ENCODE measurements at regions not wholly inside any gene's neighbourhood (a gene's known extent, or its start where the extent isn't known, plus 50 kb on each side); places are given as distances from the start of the nearest gene placed in this dataset.
"Not testable (repeated sequence)": the region's sequence is repeated elsewhere in the genome, so short reads cannot be mapped to it uniquely, and the experiment has no call there.

DNA sequence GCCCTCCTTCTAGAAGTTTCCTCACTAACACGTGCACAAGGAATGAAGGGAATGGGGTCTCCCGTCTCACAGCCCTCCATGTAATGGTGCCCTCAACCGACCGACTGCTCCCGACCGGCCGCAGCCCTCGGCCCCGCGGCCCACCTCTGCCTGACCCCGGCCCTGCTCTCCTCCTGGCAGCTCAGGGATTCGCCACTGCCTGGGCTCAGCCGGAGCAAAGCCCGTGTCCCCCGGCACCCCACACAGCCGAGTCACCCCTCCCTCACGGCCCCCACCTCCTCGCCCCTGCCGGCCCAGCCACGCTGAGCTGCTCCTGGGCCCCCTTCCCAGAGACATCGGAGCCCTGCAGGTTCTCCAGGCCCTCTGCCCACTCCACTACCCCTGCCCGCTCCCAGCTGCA, 171.0 kb downstream of the TMEM121 start:
- DNase-seq = not testable (repeated sequence)

DNA sequence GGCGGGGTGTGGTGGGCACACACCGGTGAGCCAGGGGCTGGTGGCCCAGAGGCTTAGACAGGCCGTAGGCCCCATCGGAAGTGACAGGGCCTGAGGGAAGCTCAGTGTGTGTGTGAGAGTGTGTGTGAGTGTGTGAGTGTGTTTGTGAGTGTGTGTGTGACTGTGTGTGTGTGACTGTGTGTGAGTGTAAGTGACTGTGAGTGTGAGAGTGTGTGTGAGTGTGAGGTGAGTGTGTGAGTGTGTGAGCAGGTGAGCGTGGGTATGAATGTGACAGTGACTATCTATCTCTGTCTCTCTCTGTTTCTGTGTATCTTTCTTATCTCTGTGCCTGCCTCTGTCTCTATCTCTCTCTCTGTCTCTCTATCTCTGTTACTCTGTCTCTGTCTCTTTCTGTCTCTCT, 171.6 kb downstream of the TMEM121 start:
- not testable (repeated sequence) for DNase-seq

DNA sequence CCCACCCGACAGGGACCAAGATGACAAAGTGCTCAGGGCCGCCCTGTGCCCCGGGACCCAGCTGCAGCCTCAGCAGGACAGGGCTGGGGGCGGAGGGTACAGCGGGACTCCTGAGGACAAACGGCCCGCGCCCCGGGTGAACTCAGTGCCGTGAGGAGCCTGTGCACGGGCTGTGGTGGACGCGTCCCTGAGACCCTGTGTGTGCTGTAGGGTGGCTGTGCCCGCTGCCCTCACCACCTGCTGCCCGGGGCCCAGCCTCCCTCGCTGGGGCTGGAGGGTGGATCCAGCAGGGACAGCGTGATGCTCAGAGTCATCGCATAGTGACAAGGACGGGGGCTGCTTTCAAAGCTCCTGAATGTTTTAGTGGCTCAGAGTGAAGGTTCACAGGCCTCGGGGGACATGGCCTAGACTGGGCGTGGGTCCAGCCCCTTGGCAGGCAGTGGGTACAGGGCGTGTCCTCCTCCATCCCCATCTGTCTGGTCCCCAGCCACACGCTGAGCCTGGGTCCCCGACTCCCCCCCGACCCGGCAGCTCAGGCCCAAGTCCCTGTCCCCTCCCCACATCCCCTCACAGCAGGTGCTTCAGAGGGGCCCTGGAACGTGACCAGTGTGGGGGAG, 172.7 kb downstream of the TMEM121 start:
- DNase-seq = not testable (repeated sequence)

DNA sequence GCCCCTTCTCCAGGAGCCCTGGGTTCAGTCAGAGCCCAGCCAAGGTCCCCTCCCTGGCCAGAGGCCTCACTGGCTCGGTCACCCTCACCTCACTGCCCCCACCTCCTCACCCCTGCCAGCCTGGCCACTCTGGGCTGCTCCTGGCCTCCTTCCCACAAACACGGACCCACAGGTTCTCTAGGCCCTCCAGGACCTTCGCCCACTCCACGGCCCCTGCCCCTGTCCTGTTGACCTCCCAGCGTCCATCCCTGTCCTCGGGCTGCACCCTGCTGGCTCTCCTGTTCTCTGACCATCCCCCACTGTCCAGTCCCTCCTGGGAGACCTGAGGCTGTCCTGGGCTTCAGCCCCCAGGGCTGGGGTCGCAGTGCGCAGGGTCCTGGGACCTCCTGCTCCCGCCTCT, 173.3 kb downstream of the TMEM121 start:
- not testable (repeated sequence) for DNase-seq

DNA sequence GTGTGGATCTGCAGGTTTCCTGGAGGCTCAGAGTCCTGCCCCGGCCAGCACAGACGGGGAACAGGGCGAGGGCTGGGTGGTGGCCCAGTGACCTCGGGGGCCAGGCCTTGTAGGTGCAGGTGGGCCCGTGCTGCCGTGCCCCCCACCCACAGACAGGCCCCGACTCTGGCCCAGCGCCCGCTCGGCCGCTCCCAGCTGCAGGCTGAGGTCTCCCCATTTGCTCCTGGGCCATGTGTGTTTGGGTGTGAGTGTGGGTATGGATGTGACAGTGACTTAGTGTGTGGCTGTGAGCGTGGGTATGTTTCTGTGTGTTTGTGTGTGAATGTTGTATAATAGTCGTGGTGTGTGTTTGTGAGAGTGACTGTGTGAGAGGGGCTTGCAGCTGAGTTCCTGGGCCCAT, 173.8 kb downstream of the TMEM121 start:
- DNase-seq = not testable (repeated sequence)

DNA sequence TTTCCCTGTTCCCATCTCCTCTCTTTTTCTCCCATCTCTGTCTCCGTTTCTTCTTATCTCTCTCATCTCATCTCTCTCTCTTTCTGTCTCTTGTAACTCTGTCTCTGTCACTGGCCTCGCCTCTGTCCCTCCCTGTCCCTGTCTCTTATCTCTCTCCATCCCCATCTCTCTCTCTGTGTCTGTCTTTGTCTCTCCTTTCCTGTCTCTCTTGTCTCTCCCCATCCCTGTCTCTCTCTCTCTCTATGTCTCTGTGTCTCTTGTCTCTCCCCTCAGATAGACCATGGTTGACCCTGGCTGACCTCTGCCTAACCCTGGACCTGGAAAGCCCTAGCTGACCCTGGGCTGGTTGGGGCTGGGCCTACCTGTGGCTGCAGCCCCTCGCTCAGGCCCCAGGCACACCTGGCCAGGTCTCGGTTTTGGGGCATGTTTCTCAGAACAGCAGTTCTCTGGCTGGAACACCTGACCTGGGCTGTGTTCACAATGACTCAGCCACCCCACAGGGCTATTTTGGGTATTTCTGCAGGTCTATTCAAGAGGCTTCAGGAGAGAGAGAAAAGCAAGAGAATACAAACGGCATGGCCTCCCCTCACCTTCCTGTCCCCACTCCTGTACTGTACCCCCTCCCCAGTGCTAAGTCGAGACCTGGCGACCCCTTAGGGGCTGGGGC, 174.4 kb downstream of the TMEM121 start:
- no peak for DNase-seq

DNA sequence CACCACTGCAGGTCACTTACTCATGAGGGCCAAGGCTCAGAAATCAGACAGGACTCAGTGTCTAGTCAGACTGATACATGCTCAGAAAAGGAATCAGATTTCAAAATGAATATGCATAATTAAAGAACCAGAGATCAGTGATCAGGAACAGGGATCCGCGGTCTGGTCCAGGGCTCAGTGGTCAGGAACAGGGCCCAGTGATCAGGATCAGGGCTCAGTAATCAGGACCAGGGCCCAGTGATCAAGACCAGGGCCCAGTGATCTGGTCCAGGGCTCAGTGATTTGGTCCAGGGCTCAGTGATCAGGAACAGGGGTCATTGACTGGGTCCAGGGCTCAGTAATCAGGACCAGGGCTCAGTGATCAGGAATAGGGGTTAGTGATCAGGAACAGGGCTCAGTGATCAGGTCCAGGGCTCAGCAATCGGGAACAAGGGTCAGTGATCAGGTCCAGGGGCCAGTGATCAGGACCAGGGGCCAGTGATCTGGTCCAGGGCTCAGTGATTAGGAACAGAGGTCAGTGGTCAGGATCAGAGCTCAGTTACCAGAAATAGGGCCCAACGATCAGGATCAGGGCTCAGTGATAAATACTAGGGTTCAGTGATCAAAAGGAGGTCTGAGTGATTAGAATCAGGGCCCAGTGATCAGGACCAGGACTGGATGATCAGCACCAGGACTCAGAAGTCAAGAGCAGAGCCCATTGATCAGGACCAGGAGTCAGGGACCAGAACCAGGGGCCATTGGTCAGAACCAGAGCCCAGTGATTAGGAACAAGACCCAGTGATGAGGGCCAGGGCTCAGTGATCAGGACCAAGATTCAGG, 175.3 kb downstream of the TMEM121 start:
- no peak for DNase-seq

DNA sequence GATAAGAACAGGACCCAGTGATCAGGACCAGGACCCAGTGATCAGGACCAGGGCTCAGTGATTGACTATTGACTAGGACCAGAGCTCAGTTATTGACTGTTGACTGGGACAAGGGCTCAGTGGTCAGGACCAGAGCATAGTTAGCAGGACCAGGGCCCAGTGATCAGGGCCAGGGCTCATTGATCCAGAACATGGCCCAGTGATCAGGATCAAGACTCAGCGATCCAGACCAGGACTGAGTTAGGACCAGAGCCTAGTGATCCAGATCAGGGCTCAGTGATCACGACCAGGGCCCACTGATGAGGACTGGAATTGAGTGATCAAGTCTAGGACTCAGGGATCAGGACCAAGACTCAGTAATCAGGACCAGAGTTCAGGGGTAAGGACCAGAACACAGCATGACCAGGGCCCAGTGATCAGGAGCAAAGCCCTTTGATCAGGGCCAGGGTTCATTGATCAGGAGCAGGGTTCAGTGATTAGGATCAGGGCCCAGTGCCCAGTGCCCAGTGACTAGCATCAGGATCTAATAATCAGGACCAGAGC, 176.0 kb downstream of the TMEM121 start:
- no peak for DNase-seq

DNA sequence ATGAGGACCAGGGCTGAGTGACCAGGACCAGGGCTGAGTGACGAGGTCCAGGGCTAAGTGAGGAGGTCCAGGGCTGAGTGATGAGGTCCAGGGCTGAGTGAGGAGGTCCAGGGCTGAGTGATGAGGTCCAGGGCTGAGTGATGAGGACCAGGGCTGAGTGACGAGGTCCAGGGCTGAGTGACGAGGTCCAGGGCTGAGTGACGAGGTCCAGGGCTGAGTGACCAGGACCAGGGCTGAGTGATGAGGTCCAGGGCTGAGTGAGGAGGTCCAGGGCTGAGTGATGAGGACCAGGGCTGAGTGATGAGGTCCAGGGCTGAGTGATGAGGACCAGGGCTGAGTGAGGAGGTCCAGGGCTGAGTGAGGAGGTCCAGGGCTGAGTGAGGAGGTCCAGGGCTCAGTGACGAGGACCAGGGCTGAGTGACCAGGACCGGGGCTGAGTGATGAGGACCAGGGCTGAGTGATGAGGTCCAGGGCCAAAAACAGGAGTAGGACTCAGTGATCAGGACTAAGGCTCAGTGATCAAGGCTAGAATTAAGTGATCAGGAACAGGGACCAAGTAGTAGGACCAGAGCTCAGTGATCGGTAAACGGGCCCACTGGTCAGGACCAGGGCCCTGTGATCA, 176.8 kb downstream of the TMEM121 start:
- not testable (repeated sequence) for DNase-seq

DNA sequence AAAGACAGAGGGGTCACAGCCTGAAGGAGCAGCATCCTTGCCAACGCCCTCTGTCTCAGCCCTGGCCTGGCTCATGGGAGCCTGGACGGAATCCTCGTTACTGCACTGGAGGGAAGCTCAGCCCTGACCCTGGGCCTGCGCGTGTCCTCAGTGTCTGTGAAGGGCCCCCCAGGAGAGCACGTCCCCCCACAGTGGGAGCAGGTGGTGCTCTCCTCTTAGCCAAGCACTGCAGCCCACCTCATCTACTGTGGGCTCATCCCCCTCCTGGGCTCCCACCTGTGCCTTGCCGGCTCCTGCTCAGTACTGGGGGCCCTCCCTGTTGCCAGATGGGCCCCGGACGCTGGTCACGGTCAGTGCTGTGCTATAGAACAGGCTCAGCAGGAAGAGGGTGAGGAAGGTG, 177.7 kb downstream of the TMEM121 start:
- DNase-seq = not testable (repeated sequence)

DNA sequence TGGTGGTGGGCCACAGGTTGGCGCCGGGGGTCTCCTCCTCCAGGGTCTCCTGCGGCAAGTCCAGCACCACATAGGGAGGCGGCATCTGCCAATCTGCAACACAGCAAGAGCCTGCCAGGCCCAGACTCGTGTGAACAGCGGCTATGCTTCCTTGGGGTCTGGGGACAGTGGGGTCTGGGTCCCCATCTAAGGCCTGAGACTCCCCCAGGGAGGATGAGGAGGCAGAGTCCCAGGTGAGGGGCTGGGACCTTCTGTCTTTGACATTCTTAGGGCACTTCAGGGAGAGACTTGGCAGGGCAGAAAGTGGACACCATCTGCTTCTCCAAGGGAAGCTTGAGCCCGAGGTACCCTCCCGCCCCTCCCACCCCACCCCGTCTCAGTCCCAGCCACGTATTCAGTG, 178.1 kb downstream of the TMEM121 start:
- DNase-seq = not testable (repeated sequence)

DNA sequence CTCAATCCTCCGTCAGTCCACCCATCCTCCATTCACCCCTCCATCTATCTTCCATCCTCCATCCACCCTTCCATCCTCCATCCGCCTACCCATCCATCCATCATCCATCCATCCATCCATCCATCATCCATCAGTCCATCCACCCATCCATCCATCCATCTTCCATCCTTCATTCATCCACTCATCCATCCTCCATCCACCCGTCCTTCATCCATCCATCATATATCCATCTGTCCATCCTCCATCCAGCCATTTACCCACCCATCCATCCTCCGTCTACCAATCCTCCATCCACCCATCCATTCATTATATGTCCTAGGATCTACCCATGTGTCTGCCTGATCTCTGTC, 179.1 kb downstream of the TMEM121 start:
- not testable (repeated sequence) for DNase-seq

DNA sequence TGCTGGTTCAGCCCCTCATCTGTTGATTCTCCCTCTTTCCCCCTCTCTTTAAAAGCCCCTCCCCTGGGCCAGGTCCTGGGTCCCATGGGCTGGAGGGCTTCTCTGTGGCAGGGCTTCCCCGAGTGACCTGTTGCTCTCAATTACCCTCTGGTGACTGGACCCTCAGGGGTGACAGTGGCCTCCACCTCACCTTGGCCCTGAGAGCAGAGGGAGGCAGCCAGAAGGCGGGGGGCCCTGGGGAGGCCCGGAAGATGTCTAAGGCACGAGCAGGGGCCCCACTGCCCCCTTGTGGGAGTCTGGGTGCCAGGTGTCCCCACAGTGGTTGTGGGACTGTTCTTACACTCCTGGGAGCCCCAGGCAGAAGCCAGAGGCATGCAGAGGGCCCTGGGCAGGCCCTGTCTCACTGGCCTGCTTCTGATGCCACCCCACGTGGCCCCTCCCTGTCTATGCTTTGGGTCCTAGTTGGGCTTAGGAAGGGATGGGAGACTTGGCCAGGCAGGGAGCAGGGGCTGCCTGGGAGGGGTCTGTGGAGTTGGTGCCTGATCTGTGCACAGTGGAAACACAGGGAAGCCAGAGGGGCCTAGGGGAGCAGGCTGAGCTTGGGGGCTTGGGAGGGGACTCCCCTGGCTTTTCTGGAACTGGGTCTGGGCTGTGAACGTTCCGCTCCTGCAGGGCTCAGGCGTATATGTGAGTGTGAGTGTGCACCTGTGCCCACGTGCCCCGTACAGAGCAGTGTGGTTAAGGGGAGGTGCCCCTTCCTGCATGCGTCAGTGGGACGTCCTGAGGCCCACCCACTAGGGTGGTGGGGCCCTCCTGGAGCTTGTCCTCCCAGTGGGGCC, 179.7 kb downstream of the TMEM121 start:
- not testable (repeated sequence) for DNase-seq

DNA sequence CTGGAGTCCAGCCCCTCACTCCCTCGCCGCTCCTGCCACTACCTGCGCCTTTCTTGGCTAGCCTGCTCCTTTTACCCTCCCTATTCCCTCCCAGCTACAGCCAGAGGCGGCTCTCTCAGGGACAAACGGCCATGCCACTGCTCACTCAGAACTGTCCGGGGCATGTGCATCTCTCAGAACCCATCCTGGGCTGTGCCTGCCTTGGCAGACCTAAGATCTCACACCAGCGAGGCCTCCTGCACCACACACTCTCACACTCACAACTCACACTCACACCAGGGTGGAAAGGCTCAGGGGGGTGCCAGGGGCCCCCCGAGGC, 180.3 kb downstream of the TMEM121 start:
- not testable (repeated sequence) for DNase-seq

DNA sequence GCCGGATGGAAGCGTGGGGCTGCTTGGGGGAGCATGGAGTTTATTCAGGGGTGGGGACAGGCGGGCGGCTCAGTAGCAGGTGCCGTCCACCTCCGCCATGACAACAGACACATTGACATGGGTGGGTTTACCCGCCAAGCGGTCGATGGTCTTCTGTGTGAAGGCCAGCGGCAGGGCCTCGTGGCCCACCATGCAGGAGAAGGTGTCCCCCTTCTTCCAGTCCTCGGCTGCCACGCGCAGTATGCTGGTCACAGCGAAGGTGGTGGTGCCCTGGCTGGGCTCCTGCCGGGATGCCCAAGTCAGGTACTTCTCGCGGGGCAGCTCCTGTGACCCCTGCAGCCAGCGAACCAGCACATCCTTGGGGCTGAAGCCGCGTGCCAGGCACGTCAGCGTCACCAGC, 180.7 kb downstream of the TMEM121 start:
- DNase-seq = not testable (repeated sequence)

DNA sequence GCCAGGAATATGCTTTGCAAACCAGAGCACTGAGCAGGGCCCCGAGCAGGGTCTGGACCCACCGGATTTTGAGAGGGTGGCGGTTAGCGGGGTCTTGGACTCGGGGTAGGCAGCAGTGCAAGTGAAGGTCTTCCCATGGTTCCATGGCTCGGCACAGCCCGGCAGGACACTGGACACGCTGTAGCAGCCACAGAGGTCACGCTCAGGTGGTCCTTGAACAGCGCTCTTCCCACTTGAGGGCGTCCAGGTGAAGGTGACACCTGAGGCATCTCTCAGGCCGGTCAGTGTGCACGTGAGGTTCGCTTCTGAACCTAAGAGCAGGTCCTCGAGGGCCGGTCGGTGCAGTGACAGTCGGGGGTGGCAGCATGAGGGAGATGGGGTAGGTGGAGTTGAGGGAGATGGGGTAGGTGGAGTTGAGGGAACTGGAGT, 181.4 kb downstream of the TMEM121 start:
- not testable (repeated sequence) for DNase-seq

DNA sequence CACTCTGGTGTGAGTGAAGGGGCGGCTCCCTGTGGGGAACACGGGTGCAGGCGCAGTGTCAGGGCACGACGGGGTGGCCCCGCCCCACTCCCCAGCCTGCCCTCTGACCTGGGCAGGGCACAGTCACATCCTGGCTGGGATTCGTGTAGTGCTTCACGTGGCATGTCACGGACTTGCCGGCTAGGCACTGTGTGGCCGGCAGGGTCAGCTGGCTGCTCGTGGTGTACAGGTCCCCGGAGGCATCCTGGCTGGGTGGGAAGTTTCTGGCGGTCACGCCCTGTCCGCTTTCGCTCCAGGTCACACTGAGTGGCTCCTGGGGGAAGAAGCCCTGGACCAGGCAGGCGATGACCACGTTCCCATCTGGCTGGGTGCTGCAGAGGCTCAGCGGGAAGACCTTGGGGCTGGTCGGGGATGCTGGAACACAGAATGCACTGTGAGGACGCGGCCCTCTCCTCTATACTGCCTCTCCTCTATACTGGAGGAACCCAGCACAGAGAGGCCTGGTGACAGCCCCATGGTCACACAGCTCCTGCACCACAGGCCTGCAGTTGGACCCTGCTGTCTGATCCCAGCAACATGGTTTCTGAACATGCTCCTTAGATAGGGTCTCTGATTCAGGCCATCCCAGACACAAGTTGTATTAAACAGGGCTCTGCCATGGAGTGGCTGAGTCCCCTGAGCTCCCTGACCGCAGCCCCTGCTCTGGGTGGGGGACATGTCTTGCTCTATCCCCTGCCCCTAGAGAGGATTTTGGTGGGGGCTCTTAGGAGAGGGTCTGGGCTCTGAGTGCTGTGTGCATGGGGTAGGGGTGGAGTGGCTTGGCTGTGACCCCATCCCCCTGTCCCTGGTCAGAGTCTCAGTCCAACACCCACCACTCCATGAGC, 182.1 kb downstream of the TMEM121 start:
- DNase-seq = not testable (repeated sequence)

DNA sequence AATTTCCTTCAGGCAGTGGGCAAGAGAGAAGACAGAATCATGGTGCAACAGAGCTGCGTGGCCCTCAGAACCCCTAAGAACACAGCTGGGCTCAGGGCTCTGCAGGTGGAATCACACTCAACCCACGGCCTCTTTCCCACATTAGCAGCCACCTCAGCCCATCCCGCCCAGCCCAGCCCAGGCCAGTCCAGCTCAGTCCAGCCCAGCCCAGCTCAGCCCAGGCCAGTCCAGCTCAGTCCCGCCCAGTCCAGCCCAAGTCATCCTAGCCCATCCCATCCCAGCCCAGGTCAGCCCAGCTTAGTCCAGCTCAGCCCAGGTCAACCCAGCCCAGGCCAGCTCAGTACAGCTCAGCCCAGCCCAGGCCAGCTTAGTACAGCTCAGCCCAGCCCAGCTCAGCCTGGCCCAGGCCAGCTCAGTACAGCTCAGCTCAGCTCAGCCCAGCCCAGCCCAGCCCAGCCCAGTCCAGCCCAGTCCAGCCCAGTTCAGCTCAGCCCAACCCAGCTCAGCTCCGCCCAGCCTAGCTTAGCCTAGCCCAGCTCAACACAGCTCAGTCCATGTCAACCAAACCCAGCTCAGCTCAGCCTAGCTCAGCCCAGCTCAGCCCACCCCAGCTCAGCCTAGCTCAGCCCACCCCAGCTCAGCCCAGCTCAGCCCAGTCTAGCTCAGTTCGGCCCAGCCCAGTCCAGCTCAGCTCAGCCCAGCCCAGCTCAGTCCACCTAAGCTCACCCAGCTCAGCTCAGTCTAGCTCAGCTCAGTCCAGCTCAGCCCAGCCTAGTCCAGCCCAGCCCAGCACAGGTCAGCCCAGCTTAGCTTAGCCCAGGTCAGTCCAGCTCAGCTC, 183.1 kb downstream of the TMEM121 start:
- DNase-seq = no peak

DNA sequence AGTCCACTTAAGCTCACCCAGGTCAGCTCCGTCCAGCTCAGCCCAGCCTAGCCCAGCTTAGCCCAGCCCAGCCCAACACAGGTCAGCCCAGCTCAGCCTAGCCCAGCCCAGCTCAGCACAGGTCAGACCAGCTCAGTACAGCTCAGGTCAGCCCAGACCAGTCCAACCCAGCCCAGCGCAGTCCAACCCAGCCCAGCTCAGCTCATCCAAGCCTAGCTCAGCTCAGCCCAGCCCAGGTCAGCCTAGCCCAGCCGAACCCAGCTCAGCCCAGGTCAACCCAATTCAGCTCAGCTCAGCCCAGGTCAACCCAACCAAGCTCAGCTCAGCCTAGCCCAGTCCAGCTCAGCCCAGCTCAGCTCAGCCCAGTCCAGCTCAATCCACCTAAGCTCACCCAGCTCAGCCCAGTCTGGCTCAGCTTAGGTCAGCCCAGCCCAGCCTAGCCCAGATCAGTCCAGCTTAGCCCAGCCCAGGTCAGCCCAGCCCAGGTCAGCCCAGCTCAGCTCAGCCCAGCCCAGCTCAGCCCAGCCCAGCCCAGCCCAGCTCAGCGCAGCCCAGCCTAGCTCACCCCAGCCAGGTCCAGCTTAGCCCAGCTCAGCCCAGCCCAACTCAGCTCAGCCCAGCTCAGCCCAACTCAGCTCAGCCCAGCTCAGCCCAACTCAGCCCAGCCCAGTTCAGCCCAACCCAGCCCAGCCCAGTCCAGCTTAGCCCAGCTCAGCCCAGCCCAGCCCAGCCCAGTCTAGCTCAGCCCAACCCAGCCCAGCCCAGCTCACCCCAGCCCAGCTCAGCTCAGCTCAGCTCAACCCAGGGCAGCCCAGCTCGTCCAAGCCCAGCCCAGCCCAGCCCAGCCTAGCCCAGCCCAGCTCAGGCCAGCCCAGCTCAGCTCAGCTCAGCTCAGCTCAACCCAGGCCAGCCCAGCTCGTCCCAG, 184.0 kb downstream of the TMEM121 start:
- DNase-seq = no peak
